Hematopoietic multipotent progenitor cell treated with erythropoietin and hydrocortisone succinate and interleukin-3 and kit ligand, for 6 days (in vitro differentiated cells): ENCODE measurements at regions not wholly inside any gene's neighbourhood (a gene's known extent, or its start where the extent isn't known, plus 50 kb on each side); places are given as distances from the start of the nearest gene placed in this dataset.

ENCODE experiments used
- DNase-seq: peaks from one replicate; pipeline ENCODE4 v3.0.0-alpha.2; 2015

DNA sequence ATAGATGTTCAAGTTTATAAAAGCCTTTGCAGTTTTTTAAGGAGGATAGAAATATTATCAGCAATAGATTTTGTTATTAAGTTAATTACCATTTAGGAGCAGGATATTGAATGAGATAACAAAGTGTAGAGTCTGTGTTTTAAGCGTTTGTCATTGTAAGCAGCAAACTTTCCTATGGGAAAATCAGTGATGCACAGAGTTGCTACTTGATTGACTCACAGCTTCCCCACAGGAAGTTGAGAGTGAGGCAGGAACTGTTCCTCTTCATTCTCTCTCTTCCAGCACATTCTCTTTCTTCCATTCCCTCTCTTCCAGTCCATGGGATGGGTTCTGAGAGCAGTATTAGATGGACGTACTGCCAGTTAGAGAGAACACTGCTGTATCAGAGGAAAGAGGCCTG, 867.7 kb upstream of the AGA start:
- no peak for DNase-seq

DNA sequence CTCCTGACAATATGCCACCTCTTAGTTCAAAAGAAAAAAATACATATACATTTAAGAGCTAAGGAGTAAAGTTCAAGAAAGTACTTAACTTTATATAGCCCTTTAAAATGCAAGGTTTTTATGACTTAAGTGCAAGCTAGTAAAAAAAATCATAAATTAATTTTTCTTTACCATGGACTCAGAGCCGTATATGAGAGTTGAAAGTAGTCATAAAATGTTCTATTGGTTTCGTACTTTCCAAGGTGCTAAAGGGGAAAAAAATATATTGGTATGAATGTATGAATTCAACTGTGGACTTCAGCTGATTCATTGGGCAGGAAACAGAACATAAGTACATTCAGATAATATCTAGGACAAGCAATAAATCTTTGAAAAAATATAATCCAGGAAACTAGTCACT, 869.8 kb upstream of the AGA start:
- DNase-seq, result no peak

DNA sequence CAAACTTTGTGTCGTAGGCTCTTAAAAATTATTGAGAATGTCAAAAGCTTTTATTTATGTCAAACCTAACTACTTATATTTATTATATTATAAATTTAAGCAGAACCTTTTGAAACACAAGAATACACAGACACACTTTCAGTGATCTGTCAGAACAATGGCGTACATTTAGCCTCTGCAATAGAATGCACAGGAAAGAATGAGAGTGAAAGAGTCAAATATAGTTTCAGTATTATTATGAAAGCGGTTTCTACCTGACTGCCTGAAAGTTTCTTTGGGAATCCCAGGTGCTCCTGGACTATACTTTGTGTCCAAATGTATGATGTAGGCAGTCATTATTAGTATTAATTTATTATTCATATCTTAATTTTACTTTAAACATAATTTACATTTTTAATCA, 872.0 kb upstream of the AGA start:
- DNase-seq, result no peak

DNA sequence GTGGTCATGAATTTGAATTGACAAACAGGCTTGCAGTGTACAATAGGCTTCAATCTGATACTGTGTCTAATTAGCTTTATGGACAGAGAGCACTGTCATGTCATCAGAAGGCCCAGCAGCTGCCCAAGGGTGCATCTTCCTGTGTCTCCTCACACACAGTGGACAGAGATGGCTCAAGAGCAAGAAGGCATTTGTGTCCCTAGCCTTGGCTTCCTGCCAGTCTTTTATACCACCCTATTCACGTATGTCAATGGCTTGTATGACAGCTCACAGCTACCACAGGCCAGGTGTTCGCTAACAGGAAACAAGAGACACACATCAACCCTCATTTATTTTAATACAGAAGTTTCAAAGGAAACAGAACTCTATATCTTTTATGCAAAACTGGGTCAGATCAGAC, 874.0 kb upstream of the AGA start:
- DNase-seq, result no peak

DNA sequence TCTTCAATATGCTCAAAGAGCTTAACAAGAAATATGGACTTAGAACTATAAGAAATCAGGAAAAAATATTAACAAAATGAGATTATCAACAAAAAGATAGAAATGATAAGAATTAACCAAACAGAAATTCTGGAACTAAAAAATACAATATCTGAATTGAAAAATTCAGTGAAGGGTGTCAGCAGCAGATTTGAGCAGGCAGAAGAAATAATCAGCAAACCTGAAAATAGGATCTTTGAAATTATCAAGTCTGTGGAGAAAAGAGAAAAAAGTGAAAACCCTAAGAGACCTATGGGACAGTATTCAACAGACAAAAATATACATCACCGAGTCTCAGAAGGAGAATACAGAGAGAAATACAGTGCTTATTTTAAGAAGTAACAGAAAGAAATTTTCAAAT, 877.8 kb upstream of the AGA start:
- DNase-seq, result no peak

DNA sequence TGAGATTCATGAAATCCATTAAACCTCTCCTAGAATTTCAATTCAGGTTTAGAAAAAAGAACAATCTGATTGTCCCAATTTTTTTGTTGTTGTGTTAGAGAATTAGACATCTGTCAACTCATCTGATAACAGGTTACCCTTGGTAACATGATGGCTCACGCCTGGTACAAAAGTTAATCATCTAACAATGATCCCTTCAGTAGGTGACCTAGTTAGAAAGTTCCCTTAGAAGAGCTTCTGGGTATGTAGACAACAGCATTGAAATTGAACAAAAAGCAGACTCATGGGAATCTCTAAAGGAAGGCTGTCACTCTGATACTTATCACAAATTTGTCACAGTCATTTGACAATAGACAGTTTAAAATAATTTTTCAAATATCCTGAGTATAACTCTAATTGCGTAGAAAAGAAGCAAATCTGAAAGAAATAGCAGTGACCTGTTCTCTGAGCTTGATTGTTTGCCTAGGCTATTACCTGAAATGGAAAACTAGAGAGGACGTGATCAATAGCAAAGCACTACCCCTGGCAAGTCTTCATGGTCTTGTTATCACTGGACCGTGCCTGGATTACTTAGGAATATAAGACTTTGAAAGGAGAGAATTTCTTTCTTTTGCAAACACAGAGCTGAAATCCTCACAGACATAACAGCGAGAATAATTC, 880.4 kb upstream of the AGA start:
- DNase-seq, result no peak

DNA sequence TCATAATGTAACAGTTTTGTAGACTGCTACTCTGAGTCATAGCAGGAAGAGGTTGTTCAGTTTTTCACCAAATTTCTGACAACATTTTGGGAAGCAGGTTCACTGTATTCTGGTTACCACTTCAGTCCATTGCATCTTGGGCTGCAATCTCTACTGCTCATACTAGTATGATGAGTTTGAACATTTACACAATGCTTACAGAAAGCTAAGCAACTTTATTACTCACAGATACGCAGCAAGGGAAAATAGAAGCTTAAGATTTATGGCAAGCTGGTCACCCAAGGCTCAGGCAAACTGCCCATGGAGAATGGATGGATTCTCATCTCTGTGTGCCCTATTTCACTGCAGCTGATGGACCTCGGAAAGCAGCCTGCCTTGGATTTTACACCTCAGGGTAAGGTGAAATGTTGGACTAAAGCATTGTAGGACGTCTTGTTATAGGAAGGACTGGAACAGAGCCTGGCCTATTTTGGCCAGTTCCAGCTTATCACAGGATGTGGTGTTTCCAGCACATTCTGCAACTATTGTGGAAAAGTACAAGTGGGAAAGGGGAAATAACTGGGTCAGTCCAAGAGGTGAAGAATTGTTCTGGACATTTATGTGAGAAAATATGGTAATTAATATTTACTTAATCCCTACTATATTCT, 887.1 kb upstream of the AGA start:
- no peak for DNase-seq

DNA sequence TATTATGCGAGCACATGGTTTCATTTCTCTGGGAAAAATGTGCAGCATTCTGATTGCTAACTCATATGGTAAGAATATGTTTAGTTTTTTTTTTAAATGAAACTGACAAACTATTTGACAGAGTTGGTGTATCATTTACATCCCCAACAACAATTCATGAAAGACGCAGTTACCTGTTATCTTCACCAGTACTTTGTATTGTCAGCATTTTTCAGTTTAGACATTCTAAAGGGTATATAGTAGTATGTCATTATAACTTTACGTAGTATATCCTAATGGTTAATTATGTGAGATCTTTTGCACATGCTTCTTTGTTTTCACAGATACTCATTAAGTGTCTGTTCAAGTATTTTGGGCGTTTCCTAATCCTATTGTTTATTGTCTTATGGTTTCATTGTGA, 891.1 kb upstream of the AGA start:
- DNase-seq, result no peak

DNA sequence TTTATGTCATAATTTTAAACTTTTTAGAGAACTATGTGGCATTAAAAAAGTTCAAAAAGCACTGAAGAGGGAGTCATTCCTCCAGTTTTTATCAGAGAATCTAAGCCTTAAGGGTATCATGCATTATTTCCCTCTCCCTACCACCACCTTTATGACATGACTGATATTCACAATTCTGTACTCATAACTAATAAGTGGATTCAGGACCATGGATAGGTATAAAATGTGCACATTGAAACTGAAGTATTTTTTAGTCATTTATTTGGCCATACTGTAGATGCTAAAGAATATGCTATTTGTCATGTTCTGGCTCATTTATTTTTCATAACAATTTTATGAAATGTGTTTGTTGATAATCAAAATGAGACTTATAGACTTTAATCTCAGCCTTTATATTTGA, 897.5 kb upstream of the AGA start:
- DNase-seq, result peak; percentile 5

DNA sequence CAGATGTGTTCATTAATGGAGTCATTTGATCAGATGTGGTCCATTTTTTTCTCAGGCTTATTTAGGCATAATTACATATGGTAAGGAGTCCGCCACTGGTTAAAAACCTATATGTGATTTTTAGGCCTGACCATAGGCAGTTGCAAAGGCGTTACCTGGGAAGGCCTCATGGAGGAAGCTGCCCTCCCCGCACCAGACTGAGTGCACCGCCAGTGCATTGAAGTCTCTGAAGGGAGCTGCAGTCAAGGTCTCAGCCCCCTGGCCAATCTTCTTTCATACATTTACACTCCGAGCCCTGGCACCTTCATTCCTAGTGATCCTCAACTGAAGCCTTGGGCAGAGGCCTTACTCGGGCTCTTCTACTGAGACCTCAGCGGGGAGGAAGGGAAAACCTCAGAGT, 898.2 kb upstream of the AGA start:
- no peak for DNase-seq

DNA sequence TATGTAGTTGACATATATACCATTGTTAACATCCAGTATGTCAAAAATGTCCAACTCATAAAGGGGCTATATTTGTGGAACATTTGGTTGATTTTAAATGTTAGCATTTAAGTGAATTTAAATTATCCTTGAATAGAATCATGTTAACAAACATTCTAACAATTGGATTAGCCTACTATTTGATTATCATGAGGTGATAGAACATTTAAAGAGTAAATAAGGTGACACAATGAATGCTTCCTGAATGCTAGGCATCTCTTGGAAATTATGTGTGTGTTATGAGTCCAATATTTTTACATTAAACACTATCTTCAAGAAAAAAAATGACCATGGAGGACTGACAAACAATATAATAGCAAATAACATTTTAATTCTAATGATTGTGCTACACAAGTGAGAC, 901.9 kb upstream of the AGA start:
- no peak for DNase-seq

DNA sequence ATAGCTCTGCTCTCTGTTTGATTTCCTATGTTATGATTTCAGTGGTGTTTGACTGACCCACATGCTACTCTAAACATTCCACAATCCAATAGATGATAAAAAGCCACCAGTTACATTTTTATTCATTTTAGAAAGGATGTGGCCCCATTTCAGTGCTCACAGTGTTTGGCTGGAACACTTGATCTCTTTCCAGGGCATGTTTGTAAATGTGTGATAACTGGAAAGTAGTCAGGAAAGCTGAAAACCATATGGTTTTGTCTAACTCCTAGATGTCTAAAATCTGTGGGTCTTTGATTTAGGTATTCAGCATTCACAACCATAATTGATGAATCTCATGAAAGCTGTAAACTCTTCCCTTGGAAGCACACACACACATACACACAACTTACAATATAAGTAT, 904.9 kb upstream of the AGA start:
- no peak for DNase-seq

DNA sequence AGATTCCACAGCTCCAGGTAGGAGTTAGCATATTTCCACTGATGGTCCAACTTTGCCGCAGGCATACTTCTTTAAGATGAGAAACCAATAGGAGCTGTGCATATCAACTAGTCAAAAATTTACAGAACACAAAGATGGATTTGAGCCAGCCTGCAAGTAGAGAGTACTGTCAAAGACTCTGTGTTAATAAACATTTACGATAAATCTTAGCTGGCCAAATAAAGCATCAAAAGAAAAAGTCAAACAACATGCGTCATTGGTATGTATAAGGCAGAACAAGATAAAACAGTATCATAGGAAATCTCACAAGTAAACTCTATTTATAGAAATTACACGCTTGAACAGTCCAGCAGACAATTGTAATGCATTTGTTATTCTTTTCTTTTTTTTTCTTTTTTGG, 907.4 kb upstream of the AGA start:
- no peak for DNase-seq

DNA sequence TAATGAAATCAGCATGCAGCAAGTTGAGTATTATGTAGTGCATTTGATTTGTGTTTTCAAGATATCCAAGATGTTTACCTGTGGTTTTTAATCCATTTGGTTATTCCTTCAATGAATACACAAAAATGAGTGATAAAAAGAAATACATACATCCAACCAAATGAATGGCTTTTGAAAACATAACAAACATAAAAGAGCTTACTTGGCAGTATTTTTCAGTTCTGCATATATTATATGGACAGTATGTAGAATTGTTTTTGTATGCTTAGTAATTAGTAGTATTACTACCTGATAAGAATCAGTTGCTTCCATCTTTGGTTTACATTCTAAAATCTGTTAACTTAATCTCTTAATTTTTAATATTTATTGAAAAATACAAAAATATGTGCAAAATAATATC, 908.9 kb upstream of the AGA start:
- no peak for DNase-seq

DNA sequence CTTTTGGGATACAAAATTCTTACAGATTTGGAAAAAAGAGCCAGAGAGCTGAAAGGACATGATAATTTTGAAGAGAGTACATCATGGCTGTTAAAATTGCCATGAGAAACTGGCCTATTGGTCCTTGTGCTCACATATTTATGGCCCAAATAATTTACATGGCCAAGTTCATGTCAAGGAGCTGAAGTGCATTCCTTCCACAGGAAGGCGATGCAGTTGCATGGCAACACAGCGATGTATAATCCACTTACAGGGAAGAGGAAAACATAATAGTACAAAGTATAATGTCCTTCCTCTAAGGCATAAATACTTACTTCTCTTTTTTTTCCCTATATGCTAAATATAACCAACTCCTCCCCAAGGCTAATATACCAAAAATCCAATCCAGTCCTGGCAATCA, 914.5 kb upstream of the AGA start:
- no peak for DNase-seq

DNA sequence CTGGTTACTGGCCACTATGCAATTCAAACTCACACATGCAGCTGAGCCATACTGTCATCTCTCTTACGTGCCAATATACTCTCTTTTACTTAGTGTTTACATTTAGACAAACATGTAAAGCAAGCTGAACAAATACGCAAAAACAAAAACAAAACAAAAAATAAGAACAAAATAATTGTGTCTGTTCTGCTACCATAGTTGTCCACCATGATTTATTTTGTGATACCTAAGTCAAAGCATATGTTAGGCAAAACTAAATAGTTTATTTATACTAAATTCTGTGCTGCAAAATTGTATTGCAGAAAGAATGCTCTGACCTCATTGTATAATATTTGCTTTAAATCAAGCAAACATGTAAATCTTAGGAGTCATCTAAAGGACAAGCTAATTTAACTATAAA, 943.2 kb upstream of the AGA start:
- DNase-seq, result no peak

DNA sequence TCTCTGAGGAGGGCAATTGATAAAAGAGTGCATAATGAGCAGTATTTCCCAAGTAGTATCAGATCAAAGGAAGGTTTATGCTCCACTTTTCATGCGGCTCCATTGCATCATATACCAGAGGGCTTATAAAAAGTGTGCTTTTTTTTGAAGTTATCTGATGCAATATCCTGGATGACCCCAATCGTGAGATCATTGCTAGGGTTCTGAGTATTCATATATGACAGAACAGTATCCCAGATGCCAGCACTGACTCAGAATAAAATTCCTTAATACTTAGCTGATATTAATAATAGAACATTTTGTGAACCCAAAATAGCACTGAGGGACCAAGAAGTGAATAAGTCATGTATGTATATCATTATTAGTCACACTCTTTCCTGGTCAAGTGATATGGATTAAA, 945.5 kb upstream of the AGA start:
- no peak for DNase-seq

DNA sequence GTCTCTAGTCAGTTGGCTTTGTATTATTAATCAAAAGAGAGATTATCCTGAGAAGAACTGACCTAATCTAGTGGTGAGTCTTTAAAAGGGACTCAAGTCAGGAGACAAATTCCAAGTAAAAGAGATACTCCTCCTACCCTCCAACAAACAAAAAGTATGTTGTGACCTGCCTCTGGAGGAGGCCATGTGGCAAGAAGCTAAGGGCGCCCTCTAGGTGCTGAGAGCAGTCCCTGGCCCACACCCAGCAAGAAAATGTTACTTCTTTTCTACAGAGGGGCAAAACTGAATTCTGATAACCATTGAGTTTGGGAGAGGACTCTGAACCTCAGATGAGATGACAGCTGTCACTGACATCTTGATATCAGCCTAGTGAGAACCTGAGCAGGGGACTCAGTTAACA, 953.6 kb upstream of the AGA start:
- peak; percentile 10 for DNase-seq

DNA sequence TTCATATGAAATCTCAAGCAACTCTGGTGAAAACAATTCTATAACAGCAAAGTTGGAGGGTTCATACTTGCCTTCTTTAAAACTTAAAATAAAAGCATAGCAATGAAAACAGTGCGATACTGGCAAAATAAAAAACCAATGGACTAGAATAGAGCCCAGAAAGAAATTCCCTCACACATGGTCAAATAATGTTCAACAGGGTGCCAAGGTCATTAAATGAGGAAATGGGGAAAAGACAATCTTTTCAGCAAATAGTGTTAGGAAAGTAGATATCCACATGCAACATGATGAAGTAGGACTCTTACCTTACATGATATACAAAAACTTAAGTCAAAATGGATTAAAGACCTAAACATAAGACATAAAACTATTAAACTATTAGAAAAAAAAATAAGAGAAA, 970.2 kb upstream of the AGA start:
- no peak for DNase-seq

DNA sequence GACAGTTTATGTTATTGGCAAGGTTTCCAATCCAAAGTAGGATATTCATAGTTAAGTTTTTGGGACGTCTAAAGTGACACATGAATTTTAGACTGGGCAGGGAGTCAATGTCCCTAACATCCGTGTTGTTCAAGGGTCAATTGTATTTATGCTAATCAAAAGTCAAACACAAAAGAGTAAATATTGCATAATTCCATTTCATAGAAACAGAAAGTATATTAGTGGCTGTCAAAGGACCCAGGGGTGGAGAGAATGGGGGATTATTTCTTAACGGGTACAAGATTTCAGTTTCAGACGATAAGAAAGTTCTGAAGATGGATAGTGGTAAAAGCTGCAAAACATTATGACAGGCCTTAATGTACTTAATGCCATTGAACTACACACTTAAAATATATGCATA, 971.8 kb upstream of the AGA start:
- DNase-seq, result no peak

DNA sequence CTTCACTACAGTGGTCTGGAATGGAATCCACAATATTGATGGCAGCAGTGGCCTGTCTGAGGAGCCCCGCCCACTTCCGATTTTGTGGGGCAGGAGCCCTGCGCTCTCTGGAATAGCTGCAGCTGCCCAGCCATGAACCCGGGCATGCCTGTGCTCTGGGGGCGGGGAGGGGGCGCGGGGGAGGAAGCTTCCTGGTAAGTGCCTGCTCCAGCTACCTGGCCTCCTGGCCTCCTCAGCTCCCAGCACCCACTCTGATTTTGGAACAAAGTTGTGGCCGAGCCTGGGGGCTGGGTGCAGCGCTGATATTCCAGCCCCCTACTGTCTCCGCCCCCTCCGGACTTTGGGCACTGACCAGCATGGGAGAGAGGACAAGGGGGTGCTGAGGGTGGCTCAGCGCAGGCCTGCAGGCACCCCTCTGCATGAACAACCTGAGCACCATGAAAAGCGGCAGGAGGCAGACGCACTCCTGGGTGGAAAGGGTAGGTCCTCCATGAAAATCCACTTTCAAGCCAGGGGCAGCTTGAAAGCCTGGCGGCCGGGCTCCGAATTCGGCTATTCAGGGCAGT, 972.7 kb upstream of the AGA start:
- DNase-seq, result no peak

DNA sequence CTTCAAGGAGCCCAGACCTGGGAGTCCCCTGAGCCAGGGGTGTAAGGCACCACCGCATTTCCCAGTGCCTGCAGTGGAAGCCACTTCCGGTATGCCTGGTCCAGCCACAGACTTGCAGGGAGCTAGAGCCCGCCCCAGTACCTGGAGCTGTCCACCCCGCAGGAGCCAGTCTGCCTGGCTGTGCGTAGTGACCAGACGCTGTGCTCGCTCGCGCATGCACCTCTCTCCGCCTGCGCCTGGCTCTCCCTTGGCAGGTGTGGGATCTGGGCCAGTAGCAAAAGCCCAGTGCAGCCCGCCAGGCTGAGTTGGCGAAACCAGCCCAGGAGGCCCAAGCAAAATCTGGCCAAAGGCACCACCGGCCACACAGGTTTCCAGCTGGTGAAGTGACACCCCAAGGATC, 973.7 kb upstream of the AGA start:
- no peak for DNase-seq

DNA sequence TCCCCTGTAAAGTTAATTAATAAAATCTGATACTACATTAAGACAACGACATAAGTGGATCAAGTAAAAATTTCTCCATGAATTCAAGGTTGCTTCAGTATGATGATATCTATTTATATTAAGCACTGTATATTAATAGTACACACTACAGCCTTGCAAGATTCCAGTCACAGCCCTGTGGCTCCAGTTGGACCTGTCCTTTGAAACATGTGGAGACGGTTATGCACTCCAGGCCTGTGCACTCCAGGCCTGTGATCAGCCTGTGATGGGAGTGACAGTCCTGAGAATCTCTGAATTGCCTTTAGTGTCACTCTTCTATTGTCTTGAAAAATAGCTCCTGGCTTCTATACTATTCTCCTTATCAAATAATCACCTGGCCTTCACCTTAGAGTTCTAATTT, 981.1 kb upstream of the AGA start:
- no peak for DNase-seq

DNA sequence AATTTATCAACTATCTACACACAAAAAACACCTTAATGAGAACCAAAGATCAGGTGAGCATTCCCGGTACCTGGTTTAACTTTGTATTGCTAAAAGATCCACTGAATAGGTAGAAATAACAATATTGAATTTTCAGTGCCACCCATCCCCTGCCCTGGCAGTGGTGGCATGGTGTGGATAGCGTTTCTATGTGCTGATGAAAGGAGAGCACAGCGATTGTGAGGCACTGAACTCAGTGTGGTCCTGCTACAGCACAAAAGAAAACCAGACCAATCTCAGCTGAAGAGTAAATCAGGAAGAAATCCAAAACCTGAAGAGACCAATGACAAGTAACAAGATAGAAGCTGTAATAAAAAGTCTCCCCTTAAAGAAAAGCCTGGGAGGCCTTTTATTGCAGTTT, 984.6 kb upstream of the AGA start:
- no peak for DNase-seq

DNA sequence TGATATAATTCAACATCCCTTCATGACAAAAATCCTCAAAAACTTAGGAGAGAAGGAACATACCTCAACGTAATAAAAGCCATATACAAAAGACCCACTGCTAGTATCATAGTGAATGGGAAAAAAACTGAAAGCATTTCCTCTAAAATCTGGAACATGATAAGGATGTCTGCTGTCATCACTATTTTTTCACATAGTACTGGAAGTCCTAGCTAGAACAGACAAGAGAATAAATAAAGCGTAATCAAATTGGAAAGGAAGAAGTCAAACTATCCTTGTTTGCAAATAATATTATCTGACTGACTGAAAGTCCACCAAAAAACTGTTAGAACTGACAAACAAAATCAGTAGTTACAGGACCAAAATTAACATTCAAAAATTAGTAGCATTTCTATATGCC, 985.4 kb upstream of the AGA start:
- DNase-seq, result no peak
